NCI-H2081 treated with DMSO at 0.1 percent for 48 hours (cell line): ENCODE measurements at regions not wholly inside any gene's neighbourhood (a gene's known extent, or its start where the extent isn't known, plus 50 kb on each side); places are given as distances from the start of the nearest gene placed in this dataset.
"Not testable (repeated sequence)": the region's sequence is repeated elsewhere in the genome, so short reads cannot be mapped to it uniquely, and the experiment has no call there.

ENCODE experiments used
- DNase-seq: peaks from one replicate; lab custom pipeline; 2025; lab: John Stamatoyannopoulos, UW

GRCh38 chr11:91326280-91326679 lies 898.3 kb upstream of the FAT3 start:
- no peak for DNase-seq

GRCh38 chr11:91314521-91314920 lies 910.1 kb upstream of the FAT3 start:
- no peak for DNase-seq

DNA sequence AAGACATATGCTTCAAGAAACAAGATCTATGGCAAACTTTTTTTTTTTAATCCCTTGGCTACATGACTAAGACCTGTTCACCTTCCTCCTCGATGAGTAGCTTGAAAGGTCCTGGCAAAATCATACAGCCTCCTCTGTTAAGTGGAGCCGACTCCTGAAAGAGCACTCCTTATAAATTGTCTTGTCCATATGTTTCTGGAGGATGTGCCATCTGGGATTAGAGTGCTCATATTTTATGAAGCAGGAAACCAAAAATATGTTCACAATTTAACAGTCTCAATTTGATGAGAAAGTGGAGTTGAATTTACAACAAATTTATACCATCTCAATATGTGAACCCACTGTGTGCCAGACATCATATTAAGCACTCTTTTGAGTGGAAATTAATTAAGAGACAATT lies 912.1 kb upstream of the FAT3 start:
- DNase-seq, result no peak

DNA sequence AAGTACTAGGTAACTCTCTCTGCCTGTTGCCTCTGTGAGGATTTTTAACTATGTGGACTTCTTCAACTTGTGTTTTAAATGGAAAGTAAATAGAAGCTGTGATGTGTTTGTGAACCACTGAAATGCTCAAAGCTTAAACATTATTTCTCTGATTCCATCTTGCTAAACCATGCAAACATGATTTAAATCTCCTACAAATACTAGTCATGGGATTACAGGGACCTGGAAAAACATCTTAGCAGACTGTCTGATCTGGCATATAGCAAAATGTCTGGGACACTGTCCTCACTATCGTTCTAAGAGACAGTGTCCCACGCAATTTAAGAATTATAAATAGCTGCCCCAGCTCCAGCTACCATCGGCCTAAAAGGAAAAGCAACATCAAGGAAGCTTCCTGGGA lies 914.5 kb upstream of the FAT3 start:
- no peak for DNase-seq

DNA sequence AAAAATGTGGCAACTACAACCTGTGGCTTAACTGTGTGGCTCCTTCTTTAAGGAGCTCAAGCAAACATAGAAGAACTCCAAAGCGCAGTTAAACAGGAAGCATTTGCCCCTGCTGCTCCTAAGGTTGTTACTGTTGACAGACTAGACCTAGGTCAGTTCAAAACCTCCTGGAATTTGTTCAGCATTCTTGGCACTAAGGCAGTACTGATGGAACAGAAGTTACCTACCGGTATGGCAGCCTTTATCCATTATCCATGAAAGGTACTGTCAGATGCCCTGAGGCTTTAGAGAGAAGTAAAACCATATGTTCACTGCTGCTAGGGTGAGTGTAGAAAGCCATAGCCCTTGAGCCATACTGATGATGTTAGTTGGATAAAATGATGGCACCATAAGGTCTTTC lies 916.5 kb upstream of the FAT3 start:
- DNase-seq, result no peak

DNA sequence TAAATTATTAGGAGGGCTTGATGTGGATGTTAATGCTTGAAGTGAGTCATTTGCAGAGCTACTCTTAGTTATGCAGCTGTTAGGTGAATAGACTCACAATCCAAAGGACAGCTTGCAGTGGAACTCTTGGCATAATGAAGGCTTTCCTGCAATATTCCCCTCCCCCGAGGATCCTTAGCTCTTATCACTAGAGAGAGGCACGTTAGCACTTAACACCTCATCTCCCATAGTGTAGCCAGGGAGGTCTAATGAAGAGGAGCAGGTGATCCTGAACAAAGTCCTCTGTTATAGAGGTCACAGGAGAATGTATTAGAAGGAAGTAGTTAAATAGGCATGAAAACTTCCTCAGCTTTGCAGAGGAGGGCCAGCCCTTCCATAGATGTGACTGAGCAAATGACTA lies 919.2 kb upstream of the FAT3 start:
- no peak for DNase-seq

- DNase-seq, result no peak
Observed at GRCh38 chr11:91303749-91304148, 920.9 kb upstream of the FAT3 start.

GRCh38 chr11:91299980-91300379 lies 924.6 kb upstream of the FAT3 start:
- DNase-seq, result no peak

DNA sequence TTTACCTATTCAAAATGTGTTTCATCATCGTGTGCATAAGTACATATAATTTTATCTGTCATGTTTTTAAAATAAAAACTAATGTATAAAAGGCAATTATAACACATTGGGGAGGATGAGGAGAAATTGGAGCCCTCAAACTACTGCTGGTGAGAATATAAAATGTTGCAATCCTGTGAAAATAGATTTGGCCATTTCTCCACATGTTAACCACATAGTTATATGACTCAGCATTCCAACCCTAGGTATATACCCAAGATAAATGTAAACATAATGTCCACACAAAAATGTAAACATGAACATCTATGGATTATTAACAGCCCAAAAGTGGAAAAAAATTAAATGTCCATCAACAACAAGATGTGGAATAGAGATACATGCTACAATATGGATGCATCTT lies 928.0 kb upstream of the FAT3 start:
- no peak for DNase-seq

DNA sequence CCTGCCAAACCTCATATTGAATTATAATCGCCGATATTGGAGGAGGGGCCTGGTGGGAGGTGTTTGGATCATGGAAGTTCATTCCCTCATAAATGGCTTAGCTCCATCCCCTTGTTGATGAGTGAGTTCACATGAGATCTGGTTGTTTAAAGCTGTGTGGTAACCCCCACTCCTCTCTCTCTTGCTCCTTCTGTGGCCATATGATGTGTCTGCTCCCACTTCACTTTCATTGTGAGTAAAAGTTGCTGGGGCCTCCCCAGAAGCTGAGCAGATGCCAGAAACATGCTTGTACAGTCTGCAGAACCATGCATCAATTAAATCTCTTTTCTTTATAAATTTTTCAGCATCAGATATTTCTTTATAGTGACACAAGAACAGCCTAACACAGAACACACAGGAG lies 929.0 kb upstream of the FAT3 start:
- DNase-seq, result no peak

- no peak for DNase-seq
Observed at GRCh38 chr11:91293119-91293518, 931.5 kb upstream of the FAT3 start.

DNA sequence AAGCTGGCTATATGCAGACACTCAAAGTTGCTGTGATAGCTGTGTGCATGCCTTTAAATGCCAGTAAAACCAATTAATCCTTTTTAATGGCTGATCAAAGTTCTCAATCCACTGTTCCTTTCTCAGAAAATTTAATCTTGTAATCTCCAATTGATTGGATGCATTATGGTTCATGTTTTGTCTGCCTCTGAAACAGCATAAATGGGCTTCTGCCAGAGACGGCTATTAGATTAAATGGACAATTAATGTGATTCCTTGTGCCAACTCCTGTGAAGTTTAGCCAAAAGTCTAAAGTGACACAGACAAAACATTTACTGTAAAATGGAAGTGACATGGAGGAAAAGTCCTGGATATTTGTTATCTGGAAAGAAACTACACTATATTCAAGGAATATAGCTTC lies 952.5 kb upstream of the FAT3 start:
- DNase-seq, result no peak

GRCh38 chr11:91268512-91269295 lies 955.9 kb upstream of the FAT3 start:
- DNase-seq, result not testable (repeated sequence)

- DNase-seq, result no peak
Observed at GRCh38 chr11:91265946-91266345, 958.7 kb upstream of the FAT3 start.

DNA sequence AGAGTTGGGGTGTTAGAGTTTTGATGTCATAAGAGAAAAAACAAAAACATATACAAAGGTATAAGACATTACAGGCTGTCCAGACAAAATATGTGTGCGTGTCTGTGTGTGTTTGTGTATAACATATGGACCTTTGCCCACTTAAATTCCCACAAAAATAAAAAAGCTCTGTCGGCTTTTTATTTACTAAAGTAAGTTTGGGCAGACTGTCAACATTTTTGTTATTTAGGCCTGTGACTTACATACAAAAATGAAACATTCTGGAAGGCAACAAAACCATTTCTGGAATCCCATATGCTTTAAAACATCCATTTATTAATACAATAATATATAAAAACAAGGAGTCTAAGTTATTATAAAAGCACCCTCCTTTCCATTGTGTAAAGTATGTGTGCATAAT lies 960.1 kb upstream of the FAT3 start:
- DNase-seq, result no peak

- no peak for DNase-seq
Observed at GRCh38 chr11:91263496-91264365, 960.9 kb upstream of the FAT3 start.

DNA sequence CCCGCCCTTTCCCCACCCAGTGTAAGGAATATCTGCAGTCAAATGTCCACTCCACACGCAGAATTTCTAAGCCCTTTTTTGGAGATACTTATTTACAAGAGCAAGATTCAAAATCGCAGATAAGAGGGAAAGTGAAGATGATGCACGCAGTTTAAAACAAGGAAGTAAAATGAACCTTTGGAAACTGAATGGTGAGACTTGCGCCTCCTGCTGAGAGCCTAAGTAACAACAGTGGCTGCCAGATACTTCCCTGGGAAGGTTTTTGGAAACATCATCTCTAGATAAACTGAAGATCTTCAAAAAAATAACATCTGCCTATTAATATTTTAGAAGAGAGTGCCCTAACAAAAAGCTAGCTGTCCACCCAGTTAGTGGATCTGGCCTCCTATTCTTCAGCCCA lies 963.1 kb upstream of the FAT3 start:
- DNase-seq, result no peak

GRCh38 chr11:91258876-91259275 lies 965.7 kb upstream of the FAT3 start:
- no peak for DNase-seq

DNA sequence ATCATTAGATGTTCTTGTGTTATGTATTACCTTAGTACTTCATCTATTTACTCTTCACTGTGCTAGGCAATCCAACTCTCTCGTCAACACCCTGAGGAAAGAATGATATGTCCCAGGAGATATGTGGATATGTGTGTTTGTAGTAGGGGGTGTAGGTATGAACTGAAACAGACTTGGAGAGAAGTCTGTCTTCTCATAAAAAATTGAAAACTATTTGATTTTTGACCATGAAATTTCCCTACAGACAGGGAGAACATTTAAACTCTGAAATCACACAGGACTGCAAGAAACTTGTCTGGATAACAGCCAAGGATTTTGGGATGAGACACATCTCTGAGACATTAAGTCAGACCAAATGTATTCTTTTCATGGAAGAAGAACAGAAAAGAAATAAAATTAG lies 967.0 kb upstream of the FAT3 start:
- DNase-seq, result no peak

GRCh38 chr11:91248199-91248807 lies 976.3 kb upstream of the FAT3 start:
- DNase-seq, result no peak

- DNase-seq, result no peak
Observed at GRCh38 chr11:91247009-91247735, 977.4 kb upstream of the FAT3 start.

DNA sequence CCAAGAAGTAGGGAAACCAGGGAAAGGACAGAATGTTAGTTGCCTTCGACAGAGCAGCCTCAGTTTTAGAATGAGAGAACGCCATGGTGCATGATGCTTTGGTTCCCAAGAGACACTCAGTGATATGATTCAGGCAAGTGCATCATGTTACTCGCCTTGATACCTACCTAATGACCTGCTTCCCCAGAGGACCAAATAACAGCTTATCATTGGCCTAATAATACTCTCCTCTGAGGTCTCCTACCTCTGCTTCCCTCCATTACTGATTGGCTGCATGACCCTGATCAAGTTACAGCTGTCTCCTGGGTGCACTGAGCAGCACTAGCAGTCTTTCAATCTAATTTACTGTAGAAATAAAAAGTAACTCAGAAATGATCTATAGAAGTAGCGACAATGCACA lies 979.7 kb upstream of the FAT3 start:
- no peak for DNase-seq
